GM13977 (cell line): ENCODE measurements at regions not wholly inside any gene's neighbourhood (a gene's known extent, or its start where the extent isn't known, plus 50 kb on each side); places are given as distances from the start of the nearest gene placed in this dataset.

Experiments
- DNase-seq: peaks from one replicate; pipeline ENCODE4 v3.0.0; 2012; ENCODE audit warnings: low spot score
- in situ Hi-C: fragments of 300-500 bp; cut with MboI; formaldehyde crosslinking; loops from one replicate; pipeline ENCODE4 v1.12.0; 2022; ENCODE audit warnings: low sequenced_read_pairs, low pct_unique_long_range_greater_than_20kb, mixed read lengths, inconsistent platforms; ENCODE audit not compliant: unreplicated experiment
- TF ChIP-seq, protein P1 (sequence below): IDR thresholded peaks from 2 replicates; pipeline ENCODE4 v1.5.1; 2012; ENCODE audit warnings: mild to moderate bottlenecking, control low read depth; ENCODE audit not compliant: insufficient read depth; ENCODE audit errors: extremely low read depth, missing control alignments

DNA sequence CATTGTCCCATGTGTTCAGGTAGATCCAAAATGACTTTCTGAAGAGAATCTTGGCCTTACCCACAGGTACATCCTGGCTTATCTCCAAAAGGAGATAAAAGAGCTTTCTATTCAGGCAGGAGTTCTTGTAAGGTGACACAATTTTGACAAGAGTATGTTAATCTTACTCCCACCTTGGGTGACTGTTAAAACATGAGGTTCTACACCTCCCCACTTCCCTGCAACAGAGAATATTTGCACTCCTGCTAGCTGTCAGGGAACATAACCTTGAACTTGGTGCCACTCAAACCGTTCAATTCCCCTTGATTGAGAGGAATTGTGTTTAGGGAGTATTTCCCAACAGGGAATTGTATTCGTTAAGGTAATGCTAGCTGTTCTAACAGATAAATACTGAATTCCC, 372.5 kb upstream of the KLHL29 start:
- TF ChIP-seq, protein P1, sequence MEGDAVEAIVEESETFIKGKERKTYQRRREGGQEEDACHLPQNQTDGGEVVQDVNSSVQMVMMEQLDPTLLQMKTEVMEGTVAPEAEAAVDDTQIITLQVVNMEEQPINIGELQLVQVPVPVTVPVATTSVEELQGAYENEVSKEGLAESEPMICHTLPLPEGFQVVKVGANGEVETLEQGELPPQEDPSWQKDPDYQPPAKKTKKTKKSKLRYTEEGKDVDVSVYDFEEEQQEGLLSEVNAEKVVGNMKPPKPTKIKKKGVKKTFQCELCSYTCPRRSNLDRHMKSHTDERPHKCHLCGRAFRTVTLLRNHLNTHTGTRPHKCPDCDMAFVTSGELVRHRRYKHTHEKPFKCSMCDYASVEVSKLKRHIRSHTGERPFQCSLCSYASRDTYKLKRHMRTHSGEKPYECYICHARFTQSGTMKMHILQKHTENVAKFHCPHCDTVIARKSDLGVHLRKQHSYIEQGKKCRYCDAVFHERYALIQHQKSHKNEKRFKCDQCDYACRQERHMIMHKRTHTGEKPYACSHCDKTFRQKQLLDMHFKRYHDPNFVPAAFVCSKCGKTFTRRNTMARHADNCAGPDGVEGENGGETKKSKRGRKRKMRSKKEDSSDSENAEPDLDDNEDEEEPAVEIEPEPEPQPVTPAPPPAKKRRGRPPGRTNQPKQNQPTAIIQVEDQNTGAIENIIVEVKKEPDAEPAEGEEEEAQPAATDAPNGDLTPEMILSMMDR, result no peak
- no peak for DNase-seq
- in situ Hi-C loops, result no loop called here

- in situ Hi-C loops, result no loop called here
- DNase-seq, result no peak
- TF ChIP-seq, protein P1, result no peak
Observed at GRCh38 chr2:23015651-23016200, 369.3 kb upstream of the KLHL29 start.

- in situ Hi-C loops, result no loop called here
- DNase-seq, result no peak
- TF ChIP-seq, protein P1, result no peak
Observed at GRCh38 chr2:23019476-23019875, 365.5 kb upstream of the KLHL29 start.

GRCh38 chr2:23020659-23021058, 364.3 kb upstream of the KLHL29 start:
- TF ChIP-seq, protein P1, result no peak
- DNase-seq, result no peak
- in situ Hi-C loops, result no loop called here

DNA sequence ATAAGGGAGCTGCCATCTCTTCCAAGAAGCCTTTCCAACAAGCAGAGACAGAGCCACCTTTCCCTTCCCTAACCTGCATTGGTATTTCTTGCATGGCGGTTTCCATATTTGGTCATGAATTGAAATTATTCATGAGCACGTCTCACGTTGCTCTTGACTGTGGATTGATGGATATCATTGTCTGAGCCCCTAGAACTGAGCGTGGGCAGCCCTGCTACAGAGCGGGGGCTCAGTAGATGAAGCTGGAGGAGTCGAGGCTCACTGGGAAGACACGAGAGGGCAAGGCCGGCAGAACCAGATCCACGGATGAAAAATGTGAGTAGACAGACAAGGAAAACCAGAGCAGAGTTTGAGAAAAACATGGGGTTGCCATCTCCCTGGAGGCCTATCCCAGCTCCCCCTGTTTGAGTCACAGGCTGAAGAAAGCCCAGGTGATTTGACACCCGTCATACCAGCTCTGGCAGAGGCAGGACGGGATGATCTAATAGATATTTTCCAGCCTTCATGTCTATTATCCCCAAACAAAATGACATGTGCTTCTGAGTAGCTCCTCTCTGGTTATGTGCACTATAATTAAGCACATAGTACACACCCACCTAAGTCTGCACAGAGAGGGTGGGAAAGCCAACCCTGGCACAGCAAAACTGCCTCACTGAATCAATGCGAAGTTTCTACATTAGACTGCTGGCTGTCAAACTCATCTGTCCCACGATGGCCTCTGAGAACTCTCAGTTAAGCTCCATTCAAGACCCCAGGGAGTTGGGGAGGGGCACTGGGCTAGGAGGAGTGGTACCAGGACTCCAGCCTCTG, 363.5 kb upstream of the KLHL29 start:
- TF ChIP-seq, protein P1, result no peak
- in situ Hi-C loops, result no loop called here
- no peak for DNase-seq

GRCh38 chr2:23023722-23024121, 361.3 kb upstream of the KLHL29 start:
- DNase-seq, result no peak
- in situ Hi-C loops, result no loop called here
- TF ChIP-seq, protein P1, result no peak

GRCh38 chr2:23026671-23027070, 358.3 kb upstream of the KLHL29 start:
- in situ Hi-C loops, result no loop called here
- TF ChIP-seq, protein P1, result no peak
- no peak for DNase-seq
